Thoracic aorta (tissue), 2 donors: ENCODE measurements at regions not wholly inside any gene's neighbourhood (a gene's known extent, or its start where the extent isn't known, plus 50 kb on each side); places are given as distances from the start of the nearest gene placed in this dataset.

Experiments
- ATAC-seq: fragments of 150-250 bp; one replicate; pipeline ENCODE4 v1.8.0; 2017; ENCODE audit warnings: low read depth; ENCODE audit not compliant: insufficient number of reproducible peaks, low FRiP score
- DNase-seq: peaks from one replicate; pipeline ENCODE4 v3.0.0-alpha.2; 2020; ENCODE audit warnings: low spot score
- H3K27ac ChIP-seq, 2 donors: fragments of 200-600 bp; sonication (generic); 1 replicate in 1 of 2; 2 replicates in 1 of 2; pipeline ENCODE4 v1.5.1; 2016; ENCODE audit warnings: mild to moderate bottlenecking in 2 of 2, moderate library complexity in 2 of 2
- H3K27me3 ChIP-seq: fragments of 200-600 bp; sonication (generic); replicated peaks from 2 replicates; pipeline ENCODE4 v1.6.0; 2016; ENCODE audit warnings: mild to moderate bottlenecking; ENCODE audit not compliant: insufficient read depth
- H3K36me3 ChIP-seq: fragments of 200-600 bp; sonication (generic); one replicate; pipeline ENCODE4 v1.5.1; 2016
- H3K4me1 ChIP-seq, 2 donors: fragments of 200-600 bp; sonication (generic); 1 replicate in 1 of 2; 2 replicates in 1 of 2; pipeline versions ENCODE4 v1.5.1 to v1.6.0; 2016; ENCODE audit warnings: low read depth in 2 of 2, mild to moderate bottlenecking in 1 of 2; ENCODE audit not compliant: control insufficient read depth in 1 of 2
- H3K4me3 ChIP-seq: fragments of 200-600 bp; sonication (generic); 2 replicates; pipeline ENCODE4 v1.5.1; 2016; ENCODE audit warnings: mild to moderate bottlenecking
- H3K9me3 ChIP-seq: fragments of 200-600 bp; sonication (generic); 2 replicates; pipeline ENCODE4 v1.5.1; 2016
- CTCF ChIP-seq: fragments of 200-600 bp; sonication (generic); IDR thresholded peaks from one replicate; pipeline ENCODE4 v1.5.1; 2019; ENCODE audit warnings: antibody characterized with exemption

GRCh38 chr2:75925331-75926024, 214.8 kb upstream of the GCFC2 start:
- no peak for DNase-seq
- TF ChIP-seq CTCF = no peak
- H3K4me1 ChIP-seq = no peaks in the 10 kb centered on the region

GRCh38 chr2:75922191-75922590, 211.5 kb upstream of the GCFC2 start:
- H3K9me3 ChIP-seq = no peaks in the 10 kb centered on the region
- no peak for ATAC-seq

More at GRCh38 chr2:75925331-75926024, 214.8 kb upstream of the GCFC2 start:
- Histone ChIP-seq H3K27me3 (no peaks in the 10 kb centered on the region), H3K27ac (no peak overlapping the region), H3K36me3 (no peaks in the 10 kb centered on the region), H3K4me3 (no peak overlapping the region), H3K9me3 (no peaks in the 10 kb centered on the region)
- ATAC-seq = no peak

GRCh38 chr2:75920859-75921551, 210.3 kb upstream of the GCFC2 start:
- H3K4me1 ChIP-seq = no peaks in the 10 kb centered on the region
- ATAC-seq (no peak), DNase-seq (no peak)
- H3K9me3 ChIP-seq = no peaks in the 10 kb centered on the region
- no peak for TF ChIP-seq CTCF
- H3K27ac ChIP-seq = no peak overlapping the region
- no peaks in the 10 kb centered on the region for H3K27me3 ChIP-seq
- no peak overlapping the region for H3K4me3 ChIP-seq
- H3K36me3 ChIP-seq = no peaks in the 10 kb centered on the region

More at GRCh38 chr2:75922191-75922590, 211.5 kb upstream of the GCFC2 start:
- no peaks in the 10 kb centered on the region for H3K27me3 ChIP-seq
- no peak for DNase-seq
- H3K4me1 ChIP-seq = no peaks in the 10 kb centered on the region
- H3K27ac ChIP-seq = no peak overlapping the region
- TF ChIP-seq CTCF = no peak
- no peaks in the 10 kb centered on the region for H3K36me3 ChIP-seq
- H3K4me3 ChIP-seq = no peak overlapping the region

- ATAC-seq (no peak), DNase-seq (no peak)
- Histone ChIP-seq H3K9me3 (no peaks in the 10 kb centered on the region), H3K27me3 (no peaks in the 10 kb centered on the region), H3K27ac (no peak overlapping the region), H3K4me3 (no peak overlapping the region), H3K36me3 (no peaks in the 10 kb centered on the region), H3K4me1 (no peaks in the 10 kb centered on the region)
- TF ChIP-seq CTCF = no peak
Observed at GRCh38 chr2:75915851-75916634, 205.3 kb upstream of the GCFC2 start.

GRCh38 chr2:75896779-75897366, 186.2 kb upstream of the GCFC2 start:
- ATAC-seq (no peak), DNase-seq (no peak)
- no peaks in the 10 kb centered on the region for H3K4me1 ChIP-seq
- H3K27me3 ChIP-seq = no peaks in the 10 kb centered on the region
- no peak overlapping the region for H3K27ac ChIP-seq
- H3K36me3 ChIP-seq = no peaks in the 10 kb centered on the region
- no peak overlapping the region for H3K4me3 ChIP-seq
- TF ChIP-seq CTCF = no peak
- H3K9me3 ChIP-seq = no peaks in the 10 kb centered on the region
